Superior temporal gyrus (tissue), 1 donor: ENCODE measurements at regions not wholly inside any gene's neighbourhood (a gene's known extent, or its start where the extent isn't known, plus 50 kb on each side); places are given as distances from the start of the nearest gene placed in this dataset.
"Not testable (repeated sequence)": the region's sequence is repeated elsewhere in the genome, so short reads cannot be mapped to it uniquely, and the experiment has no call there.

ENCODE experiments used
- DNase-seq: peaks from one replicate; pipeline ENCODE4 v3.0.0-alpha.2; 2016; ENCODE audit errors: extremely low spot score

- DNase-seq, result no peak
Measured at GRCh38 chr1:188723332-188724020, 1754.2 kb downstream of the BRINP3 start.

GRCh38 chr1:188729039-188729438 lies 1748.6 kb downstream of the BRINP3 start:
- DNase-seq, result no peak

GRCh38 chr1:188735567-188735966 lies 1742.1 kb downstream of the BRINP3 start:
- no peak for DNase-seq

- DNase-seq, result not testable (repeated sequence)
Measured at GRCh38 chr1:188749275-188749674, 1728.4 kb downstream of the BRINP3 start.

GRCh38 chr1:188752027-188752426 lies 1725.6 kb downstream of the BRINP3 start:
- not testable (repeated sequence) for DNase-seq

- not testable (repeated sequence) for DNase-seq
Measured at GRCh38 chr1:188757747-188758146, 1719.9 kb downstream of the BRINP3 start.

- no peak for DNase-seq
Measured at GRCh38 chr1:188761226-188761625, 1716.4 kb downstream of the BRINP3 start.

GRCh38 chr1:188762166-188762743 lies 1715.4 kb downstream of the BRINP3 start:
- DNase-seq, result no peak

- no peak for DNase-seq
Measured at GRCh38 chr1:188763541-188763940, 1714.1 kb downstream of the BRINP3 start.

GRCh38 chr1:188769181-188769580 lies 1708.5 kb downstream of the BRINP3 start:
- no peak for DNase-seq

GRCh38 chr1:188769936-188770335 lies 1707.7 kb downstream of the BRINP3 start:
- no peak for DNase-seq

GRCh38 chr1:188778578-188778977 lies 1699.1 kb downstream of the BRINP3 start:
- no peak for DNase-seq

GRCh38 chr1:188782220-188782841 lies 1695.3 kb downstream of the BRINP3 start:
- DNase-seq, result no peak

GRCh38 chr1:188794969-188795368 lies 1682.7 kb downstream of the BRINP3 start:
- no peak for DNase-seq

- DNase-seq, result not testable (repeated sequence)
Measured at GRCh38 chr1:188812153-188812552, 1665.5 kb downstream of the BRINP3 start.

- not testable (repeated sequence) for DNase-seq
Measured at GRCh38 chr1:188812836-188813573, 1664.7 kb downstream of the BRINP3 start.

GRCh38 chr1:188817814-188818213 lies 1659.8 kb downstream of the BRINP3 start:
- no peak for DNase-seq

GRCh38 chr1:188822248-188822647 lies 1655.4 kb downstream of the BRINP3 start:
- DNase-seq, result no peak

GRCh38 chr1:188825471-188825870 lies 1652.2 kb downstream of the BRINP3 start:
- DNase-seq, result no peak

- no peak for DNase-seq
Measured at GRCh38 chr1:188826800-188827199, 1650.9 kb downstream of the BRINP3 start.

- DNase-seq, result no peak
Measured at GRCh38 chr1:188827400-188827799, 1650.3 kb downstream of the BRINP3 start.

- DNase-seq, result not testable (repeated sequence)
Measured at GRCh38 chr1:188841111-188841696, 1636.5 kb downstream of the BRINP3 start.
